Astrocyte (in vitro differentiated cells and primary cell): ENCODE measurements at regions not wholly inside any gene's neighbourhood (a gene's known extent, or its start where the extent isn't known, plus 50 kb on each side); places are given as distances from the start of the nearest gene placed in this dataset.
A peak's percentile ranks its signal among the peaks of the same experiment; 100 is the strongest.

ENCODE experiments used
- DNase-seq: peaks from one replicate; pipeline ENCODE4 v3.0.0-alpha.2; 2010; ENCODE audit warnings: low read depth
- FAIRE-seq: peaks from 2 replicates; lab custom pipeline; 2011; peaks lifted over from hg19 to GRCh38; lab: Jason Lieb, UNC
- H2AFZ ChIP-seq: 2 replicates; pipeline ENCODE4 v1.6.0; 2012; ENCODE audit warnings: low read depth, low read length, inconsistent platforms
- H3K27ac ChIP-seq: 2 replicates; pipeline ENCODE4 v1.5.1; 2011; ENCODE audit warnings: low read depth, low read length, inconsistent platforms
- H3K27me3 ChIP-seq: 2 replicates; pipeline ENCODE4 v1.6.0; 2011; ENCODE audit warnings: low read length, inconsistent platforms; ENCODE audit not compliant: insufficient read depth
- H3K36me3 ChIP-seq: 2 replicates; pipeline ENCODE4 v1.5.1; 2011; ENCODE audit warnings: low read length, inconsistent platforms; ENCODE audit not compliant: insufficient read depth
- H3K4me1 ChIP-seq: 2 replicates; pipeline ENCODE4 v1.5.1; 2011; ENCODE audit warnings: low read length, inconsistent platforms; ENCODE audit not compliant: insufficient read depth
- H3K4me2 ChIP-seq: 2 replicates; pipeline ENCODE4 v1.6.0; 2012; ENCODE audit warnings: low read length, inconsistent platforms
- H3K4me3 ChIP-seq: 2 replicates; pipeline ENCODE4 v1.5.1; 2011; ENCODE audit warnings: low read depth, mild to moderate bottlenecking, low read length, inconsistent platforms; ENCODE audit not compliant: insufficient read depth
- H3K79me2 ChIP-seq: 2 replicates; pipeline ENCODE4 v1.6.0; 2012; ENCODE audit warnings: mild to moderate bottlenecking, low read length, inconsistent platforms; ENCODE audit not compliant: insufficient read depth
- H3K9ac ChIP-seq: 2 replicates; pipeline ENCODE4 v1.6.0; 2012; ENCODE audit warnings: mild to moderate bottlenecking, low read length, inconsistent platforms
- H3K9me3 ChIP-seq: 2 replicates; pipeline ENCODE4 v1.5.1; 2012; ENCODE audit warnings: low read depth, mild to moderate bottlenecking, low read length, inconsistent platforms; ENCODE audit not compliant: insufficient read depth
- H4K20me1 ChIP-seq: 2 replicates; pipeline ENCODE4 v1.6.0; 2012; ENCODE audit warnings: low read length, inconsistent platforms; ENCODE audit not compliant: insufficient read depth
- H3K27ac Mint-ChIP-seq: one replicate; pipeline ENCODE4 v1.8.0; 2021; ENCODE audit warnings: mild to moderate bottlenecking, mixed read lengths; ENCODE audit not compliant: unreplicated experiment
- H3K27me3 Mint-ChIP-seq: one replicate; pipeline ENCODE4 v1.8.0; 2021; ENCODE audit warnings: low read depth, mixed read lengths; ENCODE audit not compliant: unreplicated experiment
- H3K36me3 Mint-ChIP-seq: one replicate; pipeline ENCODE4 v1.8.0; 2021; ENCODE audit warnings: low read depth, mixed read lengths; ENCODE audit not compliant: unreplicated experiment
- H3K4me1 Mint-ChIP-seq: one replicate; pipeline ENCODE4 v1.8.0; 2021; ENCODE audit warnings: low read depth, mixed read lengths; ENCODE audit not compliant: unreplicated experiment
- H3K4me3 Mint-ChIP-seq: one replicate; pipeline ENCODE4 v1.8.0; 2021; ENCODE audit warnings: mild to moderate bottlenecking, moderate library complexity, mixed read lengths; ENCODE audit not compliant: unreplicated experiment
- H3K9me3 Mint-ChIP-seq: one replicate; pipeline ENCODE4 v1.8.0; 2021; ENCODE audit warnings: mild to moderate bottlenecking, mixed read lengths; ENCODE audit not compliant: unreplicated experiment
- EZH2 ChIP-seq: IDR thresholded peaks from 2 replicates; pipeline ENCODE4 v1.6.1; 2012; ENCODE audit warnings: mild to moderate bottlenecking, low read length, inconsistent platforms; ENCODE audit not compliant: insufficient read depth
- TF ChIP-seq, protein P1 (sequence below): IDR thresholded peaks from 2 replicates; pipeline ENCODE4 v1.5.1; 2011; ENCODE audit warnings: low read depth, mild to moderate bottlenecking, inconsistent platforms, low read length, moderate library complexity; ENCODE audit not compliant: insufficient read depth

DNA sequence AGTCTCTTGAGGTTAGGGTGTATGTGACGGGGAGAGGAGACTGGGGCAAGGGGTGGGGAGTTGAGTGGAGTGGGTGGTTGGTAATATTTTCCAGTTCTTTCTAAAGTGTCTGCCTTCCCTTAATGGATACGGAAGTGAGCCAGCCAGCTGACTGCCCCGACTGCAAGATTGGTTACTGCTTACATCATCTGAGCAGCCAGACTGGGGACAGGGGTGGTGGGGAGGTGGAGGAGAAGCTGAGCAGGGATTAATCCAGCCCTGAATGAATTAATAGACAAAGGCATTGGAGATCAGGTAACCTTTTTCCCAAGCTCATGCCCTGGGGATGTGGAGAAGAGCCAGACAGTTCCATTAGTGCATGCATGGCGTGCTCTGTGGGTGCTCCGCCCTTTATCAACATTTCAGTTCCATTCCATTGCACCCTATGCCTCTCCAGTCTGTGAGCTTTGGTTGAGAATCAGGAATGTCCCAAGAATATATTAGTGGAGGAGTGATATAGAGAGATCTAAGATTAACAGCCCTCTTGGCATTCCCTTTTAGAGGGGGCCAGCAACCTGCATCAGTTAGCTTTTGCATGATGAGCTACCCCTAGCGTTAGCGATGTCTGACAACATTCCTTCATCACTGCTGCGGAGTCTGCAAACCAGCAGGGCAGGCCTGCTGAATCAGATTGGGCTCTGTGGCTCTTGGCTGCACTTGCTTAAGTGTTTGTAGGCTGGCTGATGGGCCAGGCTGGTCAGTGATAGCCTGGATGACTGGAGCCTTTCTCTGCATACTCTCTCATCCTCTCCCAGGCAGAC, 67.4 kb downstream of the TNP1 start:
- Histone ChIP-seq H3K9ac (no peak overlapping the region), H3K4me3 (no peak overlapping the region), H3K27ac (no peak overlapping the region), H4K20me1 (no peaks in the 10 kb centered on the region), H3K4me2 (no peak overlapping the region), H3K9me3 (no peaks in the 10 kb centered on the region), H2AFZ (no peak overlapping the region), H3K27me3 (peaks cover 3% of the 10 kb centered on the region), H3K79me2 (no peaks in the 10 kb centered on the region), H3K36me3 (no peaks in the 10 kb centered on the region), H3K4me1 (no peaks in the 10 kb centered on the region)
- DNase-seq (peak; percentile 83), FAIRE-seq (peak; percentile 68)
- TF ChIP-seq, protein P1, sequence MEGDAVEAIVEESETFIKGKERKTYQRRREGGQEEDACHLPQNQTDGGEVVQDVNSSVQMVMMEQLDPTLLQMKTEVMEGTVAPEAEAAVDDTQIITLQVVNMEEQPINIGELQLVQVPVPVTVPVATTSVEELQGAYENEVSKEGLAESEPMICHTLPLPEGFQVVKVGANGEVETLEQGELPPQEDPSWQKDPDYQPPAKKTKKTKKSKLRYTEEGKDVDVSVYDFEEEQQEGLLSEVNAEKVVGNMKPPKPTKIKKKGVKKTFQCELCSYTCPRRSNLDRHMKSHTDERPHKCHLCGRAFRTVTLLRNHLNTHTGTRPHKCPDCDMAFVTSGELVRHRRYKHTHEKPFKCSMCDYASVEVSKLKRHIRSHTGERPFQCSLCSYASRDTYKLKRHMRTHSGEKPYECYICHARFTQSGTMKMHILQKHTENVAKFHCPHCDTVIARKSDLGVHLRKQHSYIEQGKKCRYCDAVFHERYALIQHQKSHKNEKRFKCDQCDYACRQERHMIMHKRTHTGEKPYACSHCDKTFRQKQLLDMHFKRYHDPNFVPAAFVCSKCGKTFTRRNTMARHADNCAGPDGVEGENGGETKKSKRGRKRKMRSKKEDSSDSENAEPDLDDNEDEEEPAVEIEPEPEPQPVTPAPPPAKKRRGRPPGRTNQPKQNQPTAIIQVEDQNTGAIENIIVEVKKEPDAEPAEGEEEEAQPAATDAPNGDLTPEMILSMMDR = no peak
- TF ChIP-seq EZH2 = no peak
- peaks cover 3% of the 10 kb centered on the region for H3K36me3 Mint-ChIP-seq
- peaks cover 10% of the 10 kb centered on the region for H3K4me1 Mint-ChIP-seq
- no peak overlapping the region for H3K4me3 Mint-ChIP-seq
- H3K9me3 Mint-ChIP-seq = no peaks in the 10 kb centered on the region
- peaks cover 4% of the 10 kb centered on the region for H3K27me3 Mint-ChIP-seq
- H3K27ac Mint-ChIP-seq = peak overlapping the region; percentile 95

DNA sequence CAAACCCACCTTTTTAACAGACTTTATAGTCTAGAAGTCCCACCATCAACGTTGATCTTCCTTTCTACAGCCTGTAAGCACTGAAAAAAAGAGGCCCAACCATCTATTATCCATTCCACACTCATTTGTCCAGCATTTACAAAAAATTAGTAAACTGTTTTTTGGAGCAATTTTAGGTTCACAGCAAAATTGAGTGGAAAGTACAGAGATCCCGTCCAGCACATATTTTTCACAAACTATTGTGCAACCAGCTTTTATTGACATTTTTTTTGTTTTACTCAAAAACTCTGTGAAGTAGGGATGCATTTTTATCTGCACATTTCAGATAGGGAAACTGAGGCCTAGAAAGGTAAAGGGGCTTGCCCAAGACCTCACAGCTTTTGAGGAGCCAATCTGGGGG, 68.6 kb downstream of the TNP1 start:
- peaks cover 3% of the 10 kb centered on the region for H3K36me3 Mint-ChIP-seq
- Histone ChIP-seq H3K4me3 (no peak overlapping the region), H4K20me1 (no peaks in the 10 kb centered on the region), H3K79me2 (no peaks in the 10 kb centered on the region), H3K27ac (no peak overlapping the region), H3K4me2 (no peak overlapping the region), H3K36me3 (no peaks in the 10 kb centered on the region), H3K4me1 (no peaks in the 10 kb centered on the region), H3K27me3 (peaks cover 3% of the 10 kb centered on the region), H3K9me3 (no peaks in the 10 kb centered on the region), H3K9ac (no peak overlapping the region), H2AFZ (no peak overlapping the region)
- FAIRE-seq = no peak
- H3K9me3 Mint-ChIP-seq = peaks cover under 1% of the 10 kb centered on the region
- H3K4me3 Mint-ChIP-seq = no peak overlapping the region
- DNase-seq = no peak
- TF ChIP-seq, protein P1 = no peak
- TF ChIP-seq EZH2 = no peak
- H3K4me1 Mint-ChIP-seq = peaks cover 10% of the 10 kb centered on the region
- H3K27me3 Mint-ChIP-seq = peaks cover 3% of the 10 kb centered on the region
- H3K27ac Mint-ChIP-seq = no peak overlapping the region

DNA sequence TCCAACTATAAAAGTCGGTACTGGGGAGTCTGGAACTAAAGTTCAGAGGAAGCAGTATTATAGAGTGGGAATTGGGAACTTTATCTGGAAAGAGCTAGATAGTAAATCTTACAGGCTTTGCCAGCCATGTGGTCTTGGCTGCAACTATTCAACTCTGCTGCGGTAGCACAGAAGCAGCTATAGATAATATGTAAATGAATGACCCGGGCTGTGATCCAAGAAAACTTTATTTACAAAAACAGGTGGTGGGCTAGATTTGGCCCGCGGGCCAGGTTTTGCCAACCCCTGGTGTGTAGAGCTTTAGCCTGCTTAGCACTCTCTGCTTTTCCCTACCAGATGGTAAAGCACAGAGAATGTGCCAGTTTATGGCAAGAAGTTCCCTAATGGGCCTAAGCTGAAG, 70.8 kb downstream of the TNP1 start:
- FAIRE-seq (no peak), DNase-seq (no peak)
- Histone ChIP-seq H3K27ac (no peak overlapping the region), H2AFZ (no peak overlapping the region), H3K4me3 (no peak overlapping the region), H3K4me2 (no peak overlapping the region), H3K4me1 (no peaks in the 10 kb centered on the region), H3K27me3 (peaks cover 3% of the 10 kb centered on the region), H3K36me3 (no peaks in the 10 kb centered on the region), H3K9ac (no peak overlapping the region), H4K20me1 (no peaks in the 10 kb centered on the region), H3K9me3 (no peaks in the 10 kb centered on the region), H3K79me2 (no peaks in the 10 kb centered on the region)
- H3K36me3 Mint-ChIP-seq = no peaks in the 10 kb centered on the region
- no peak for TF ChIP-seq EZH2
- H3K4me1 Mint-ChIP-seq = peaks cover 13% of the 10 kb centered on the region
- peaks cover 2% of the 10 kb centered on the region for H3K27me3 Mint-ChIP-seq
- H3K4me3 Mint-ChIP-seq = no peak overlapping the region
- H3K27ac Mint-ChIP-seq = no peak overlapping the region
- peaks cover 3% of the 10 kb centered on the region for H3K9me3 Mint-ChIP-seq
